ENCODE measurements at regions not wholly inside any gene's neighbourhood (a gene's known extent, or its start where the extent isn't known, plus 50 kb on each side); places are given as distances from the start of the nearest gene placed in this dataset.

GRCh38 chr14:84891404-84891803, 638.5 kb upstream of the FLRT2 start:
- DNase-seq (ENCODE audit: low read depth): no peak

- DNase-seq (ENCODE audit: low read depth): no peak
These were observed 635.7 kb upstream of the FLRT2 start for GRCh38 chr14:84894254-84894653.

- DNase-seq (ENCODE audit: low read depth): no peak
These were observed 607.6 kb upstream of the FLRT2 start for GRCh38 chr14:84922370-84922769.

GRCh38 chr14:84926656-84927055, 603.3 kb upstream of the FLRT2 start:
- DNase-seq (ENCODE audit: low read depth): no peak

- DNase-seq (ENCODE audit: low read depth): peak; percentile 43
These were observed 602.7 kb upstream of the FLRT2 start for GRCh38 chr14:84927096-84927827.

GRCh38 chr14:84929086-84929485, 600.9 kb upstream of the FLRT2 start:
- DNase-seq (ENCODE audit: low read depth): no peak

- DNase-seq (ENCODE audit: low read depth): no peak
These were observed 600.1 kb upstream of the FLRT2 start for GRCh38 chr14:84929834-84930233.

GRCh38 chr14:84937016-84937415, 592.9 kb upstream of the FLRT2 start:
- DNase-seq (ENCODE audit: low read depth): no peak

GRCh38 chr14:84937449-84937848, 592.5 kb upstream of the FLRT2 start:
- DNase-seq (ENCODE audit: low read depth): no peak

GRCh38 chr14:84944901-84945300, 585.0 kb upstream of the FLRT2 start:
- peak; percentile 3 for DNase-seq (ENCODE audit: low read depth)

- no peak for DNase-seq (ENCODE audit: low read depth)
These were observed 570.0 kb upstream of the FLRT2 start for GRCh38 chr14:84959851-84960520.

GRCh38 chr14:84961637-84962036, 568.3 kb upstream of the FLRT2 start:
- peak; percentile 36 for DNase-seq (ENCODE audit: low read depth)

GRCh38 chr14:84963518-84963917, 566.4 kb upstream of the FLRT2 start:
- no peak for DNase-seq (ENCODE audit: low read depth)

- DNase-seq (ENCODE audit: low read depth): no peak
These were observed 564.7 kb upstream of the FLRT2 start for GRCh38 chr14:84965279-84965678.

- DNase-seq (ENCODE audit: low read depth): peak; percentile 1
These were observed 560.4 kb upstream of the FLRT2 start for GRCh38 chr14:84969501-84969900.

GRCh38 chr14:84975241-84975902, 554.6 kb upstream of the FLRT2 start:
- no peak for DNase-seq (ENCODE audit: low read depth)

GRCh38 chr14:84976805-84977204, 553.1 kb upstream of the FLRT2 start:
- DNase-seq (ENCODE audit: low read depth): no peak

GRCh38 chr14:84987042-84987441, 542.9 kb upstream of the FLRT2 start:
- DNase-seq (ENCODE audit: low read depth): no peak

- peak; percentile 1 for DNase-seq (ENCODE audit: low read depth)
These were observed 541.6 kb upstream of the FLRT2 start for GRCh38 chr14:84988357-84988756.

- no peak for DNase-seq (ENCODE audit: low read depth)
These were observed 538.9 kb upstream of the FLRT2 start for GRCh38 chr14:84991021-84991420.

- DNase-seq (ENCODE audit: low read depth): no peak
These were observed 531.7 kb upstream of the FLRT2 start for GRCh38 chr14:84998216-84998615.

- DNase-seq (ENCODE audit: low read depth): no peak
These were observed 527.1 kb upstream of the FLRT2 start for GRCh38 chr14:85002846-85003245.

Measured in myocyte (in vitro differentiated cells).